Fibroblast of skin of abdomen (primary cell): ENCODE measurements at regions not wholly inside any gene's neighbourhood (a gene's known extent, or its start where the extent isn't known, plus 50 kb on each side); places are given as distances from the start of the nearest gene placed in this dataset.
"Not testable (repeated sequence)": the region's sequence is repeated elsewhere in the genome, so short reads cannot be mapped to it uniquely, and the experiment has no call there.

Experiments
- DNase-seq: peaks from one replicate; pipeline ENCODE4 v3.0.0-alpha.2; 2013

- no peak for DNase-seq
Measured at GRCh38 chr10:125235093-125236069, 75.0 kb upstream of the CTBP2 start.

GRCh38 chr10:125234576-125234975, 74.2 kb upstream of the CTBP2 start:
- peak; percentile 24 for DNase-seq

GRCh38 chr10:125233726-125234125, 73.4 kb upstream of the CTBP2 start:
- no peak for DNase-seq

GRCh38 chr10:125232841-125233240, 72.5 kb upstream of the CTBP2 start:
- DNase-seq, result peak; percentile 28

- DNase-seq, result no peak
Measured at GRCh38 chr10:125231813-125232475, 71.6 kb upstream of the CTBP2 start.

- peak; percentile 96 for DNase-seq
Measured at GRCh38 chr10:125231116-125231812, 70.9 kb upstream of the CTBP2 start.

GRCh38 chr10:125230251-125230650, 69.9 kb upstream of the CTBP2 start:
- no peak for DNase-seq

- not testable (repeated sequence) for DNase-seq
Measured at GRCh38 chr10:125228245-125228940, 68.0 kb upstream of the CTBP2 start.

GRCh38 chr10:125227546-125227945, 67.2 kb upstream of the CTBP2 start:
- no peak for DNase-seq

- DNase-seq, result no peak
Measured at GRCh38 chr10:125226823-125227222, 66.5 kb upstream of the CTBP2 start.

- no peak for DNase-seq
Measured at GRCh38 chr10:125226005-125226404, 65.6 kb upstream of the CTBP2 start.

- DNase-seq, result no peak
Measured at GRCh38 chr10:125225051-125225450, 64.7 kb upstream of the CTBP2 start.

- no peak for DNase-seq
Measured at GRCh38 chr10:125222515-125223308, 62.3 kb upstream of the CTBP2 start.

- no peak for DNase-seq
Measured at GRCh38 chr10:125221716-125222115, 61.4 kb upstream of the CTBP2 start.

GRCh38 chr10:125219776-125220175, 59.4 kb upstream of the CTBP2 start:
- no peak for DNase-seq

- DNase-seq, result no peak
Measured at GRCh38 chr10:125218967-125219366, 58.6 kb upstream of the CTBP2 start.

- no peak for DNase-seq
Measured at GRCh38 chr10:125217990-125218675, 57.8 kb upstream of the CTBP2 start.

- no peak for DNase-seq
Measured at GRCh38 chr10:125216861-125217260, 56.5 kb upstream of the CTBP2 start.

GRCh38 chr10:125216309-125216708, 55.9 kb upstream of the CTBP2 start:
- DNase-seq, result no peak

- DNase-seq, result no peak
Measured at GRCh38 chr10:125214283-125214570, 53.9 kb upstream of the CTBP2 start.
